Right cardiac atrium (tissue), 5 donors: ENCODE measurements at regions not wholly inside any gene's neighbourhood (a gene's known extent, or its start where the extent isn't known, plus 50 kb on each side); places are given as distances from the start of the nearest gene placed in this dataset.

Experiments
- ATAC-seq, 2 donors: fragments of 200-7000 bp; cut with Tn5 transposase; one replicate each; pipeline versions ENCODE4 v1.8.0 to v1.9.1; 2020; ENCODE audit warnings: moderate library complexity in 2 of 2, mild to moderate bottlenecking in 1 of 2
- DNase-seq, 3 donors: peaks; one replicate each; pipeline ENCODE4 v3.0.0-alpha.2; 2020
- H3K27ac ChIP-seq: one replicate; pipeline ENCODE4 v1.5.1; 2013; ENCODE audit warnings: mild to moderate bottlenecking, low read length, control low read depth, moderate library complexity
- H3K27me3 ChIP-seq: one replicate; pipeline ENCODE4 v1.6.1; 2013; ENCODE audit not compliant: control insufficient read depth, insufficient read depth
- H3K4me1 ChIP-seq: one replicate; pipeline ENCODE4 v1.6.1; 2013; ENCODE audit warnings: low read length; ENCODE audit not compliant: control insufficient read depth, insufficient read depth
- H3K4me3 ChIP-seq: one replicate; pipeline ENCODE4 v1.5.1; 2013; ENCODE audit warnings: low read length, control low read depth
- H3K9me3 ChIP-seq: one replicate; pipeline ENCODE4 v1.6.1; 2013; ENCODE audit warnings: low read length; ENCODE audit not compliant: control insufficient read depth
- WGBS: extraction: QIAGEN DNeasy Blood & Tissue Kit; methylation state at CpG from one replicate; pipeline ENCODE4 v1.1.7; 2013; 5-methylcytosine and 5-hydroxymethylcytosine counted together
- intact Hi-C, 4 donors: fragments of 100-400 bp; cut with DNase I; formaldehyde crosslinking; loops; one replicate each; pipeline versions ENCODE4 v1.11.0 to v1.14.0; 2022 to 2023
- donor health status: healthy with polysubstance abuse.
- donor health status: DM: no; HTN: yes; CAD: no.
- donor health status: DM: no; HTN: no; CAD: no.
- donor health status: DM: no; HTN: yes; CAD: no; lungs with severe emphysema.
- donor health status: DM: yes; HTN: yes; CAD: no.

DNA sequence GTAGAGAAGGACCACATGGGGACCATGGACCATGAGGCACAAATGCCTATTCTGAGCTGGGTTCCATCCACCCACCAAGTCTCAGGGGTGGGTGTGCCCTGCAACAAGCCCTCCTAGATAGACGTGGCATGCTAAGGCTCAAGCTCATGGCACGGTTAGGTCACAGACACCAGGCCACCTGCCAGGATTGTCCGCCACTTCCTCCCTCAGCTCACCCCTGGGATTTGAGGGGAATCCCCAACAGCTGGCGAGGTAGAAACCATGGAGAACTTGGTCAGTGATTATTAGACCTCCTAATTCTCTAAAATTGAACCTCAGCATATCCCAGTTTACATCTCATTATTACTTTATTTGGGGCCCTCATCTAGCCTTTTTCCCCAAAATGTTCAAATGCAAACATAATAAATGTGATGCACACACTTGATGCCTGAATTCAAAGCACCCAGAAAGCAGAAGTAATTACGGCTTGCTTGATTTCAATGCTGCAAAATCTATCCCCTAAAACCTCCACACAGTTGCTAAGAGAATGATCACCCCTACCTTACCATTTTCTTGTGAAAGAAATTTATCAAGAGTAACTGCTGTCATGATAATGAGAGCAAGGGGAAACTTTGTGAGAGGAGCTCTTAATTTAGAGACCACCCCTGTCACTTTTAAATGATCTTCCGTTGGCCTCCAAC lies 366.6 kb upstream of the PFKP start:
- intact Hi-C loops: no loop called here
- Histone ChIP-seq H3K9me3 (no peaks in the 10 kb centered on the region), H3K4me1 (no peaks in the 10 kb centered on the region), H3K27ac (no peak overlapping the region), H3K27me3 (no peaks in the 10 kb centered on the region), H3K4me3 (no peak overlapping the region)
- 74% methylated on average over 6 of the region's 6 CpGs for WGBS
- ATAC-seq (no peak), DNase-seq (no peak)

DNA sequence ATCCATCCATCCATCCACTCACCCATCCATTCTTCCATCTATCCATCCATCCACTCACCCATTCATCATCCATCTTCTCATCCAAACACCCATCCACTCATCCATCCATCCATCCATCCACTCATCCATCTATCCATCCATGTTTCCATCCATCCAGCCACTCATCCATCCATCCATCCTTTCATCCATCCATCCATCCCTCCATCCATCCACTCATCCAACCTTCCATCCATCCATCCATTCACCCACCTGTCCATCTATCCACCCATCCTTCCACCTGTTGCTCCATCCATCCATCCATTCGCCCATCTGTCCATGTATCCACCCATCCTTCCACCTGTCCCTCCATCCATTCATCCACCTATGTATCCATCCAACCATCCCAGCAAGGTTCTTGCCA lies 378.4 kb upstream of the PFKP start:
- intact Hi-C loops: no loop called here
- 48% methylated on average over 1 of the region's 1 CpG for WGBS
- Histone ChIP-seq H3K4me3 (no peak overlapping the region), H3K9me3 (no peaks in the 10 kb centered on the region), H3K27ac (no peak overlapping the region), H3K27me3 (no peaks in the 10 kb centered on the region), H3K4me1 (no peaks in the 10 kb centered on the region)
- no peak for DNase-seq
- no peak for ATAC-seq

DNA sequence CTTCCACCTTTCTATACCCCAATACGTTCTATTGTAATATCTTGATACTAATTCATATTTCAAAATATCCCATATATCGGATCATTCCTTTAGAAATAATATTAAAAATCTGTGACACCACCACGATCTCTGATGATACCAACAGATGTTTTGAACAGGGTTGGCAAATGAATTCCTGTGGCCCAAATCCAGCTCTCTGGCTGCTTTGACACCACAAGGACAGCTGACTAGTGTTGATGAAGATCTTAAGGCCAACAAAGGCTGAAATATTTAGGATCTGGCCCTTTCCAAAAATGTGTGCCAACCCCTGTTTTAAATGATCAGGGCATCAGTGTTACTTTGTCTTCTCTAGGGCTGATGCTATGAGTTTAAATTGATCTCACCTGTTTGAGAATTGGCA lies 380.7 kb upstream of the PFKP start:
- WGBS: 76% methylated on average over 3 of the region's 3 CpGs
- H3K4me3 ChIP-seq: no peak overlapping the region
- DNase-seq (no peak), ATAC-seq (no peak)
- H3K27ac ChIP-seq: no peak overlapping the region
- no peaks in the 10 kb centered on the region for H3K27me3 ChIP-seq
- H3K9me3 ChIP-seq: no peaks in the 10 kb centered on the region
- H3K4me1 ChIP-seq: no peaks in the 10 kb centered on the region
- intact Hi-C loops: no loop called here

DNA sequence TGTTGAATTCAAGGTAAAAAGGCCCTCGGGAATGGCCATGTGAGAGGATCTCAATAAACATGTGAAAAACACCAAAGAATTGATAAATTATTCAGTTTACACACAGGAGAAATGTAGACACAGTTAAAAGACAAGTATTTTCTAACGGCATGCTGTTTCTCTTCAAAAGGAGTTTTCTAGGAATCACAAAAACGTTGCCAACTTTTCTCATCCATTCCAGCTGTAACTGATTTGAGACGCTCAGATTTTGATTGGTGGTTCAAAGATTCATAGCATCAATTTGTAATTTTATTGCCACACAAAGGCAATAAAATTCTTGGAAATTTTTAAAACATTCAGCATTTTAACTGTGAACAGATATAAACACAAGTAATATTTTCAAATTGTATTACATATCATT lies 384.9 kb upstream of the PFKP start:
- DNase-seq (no peak), ATAC-seq (no peak)
- intact Hi-C loops: no loop called here
- Histone ChIP-seq H3K27me3 (no peaks in the 10 kb centered on the region), H3K4me3 (no peak overlapping the region), H3K4me1 (no peaks in the 10 kb centered on the region), H3K27ac (no peak overlapping the region), H3K9me3 (no peaks in the 10 kb centered on the region)
- whole genome bisulfite sequencing: 63% methylated on average over 4 of the region's 4 CpGs

DNA sequence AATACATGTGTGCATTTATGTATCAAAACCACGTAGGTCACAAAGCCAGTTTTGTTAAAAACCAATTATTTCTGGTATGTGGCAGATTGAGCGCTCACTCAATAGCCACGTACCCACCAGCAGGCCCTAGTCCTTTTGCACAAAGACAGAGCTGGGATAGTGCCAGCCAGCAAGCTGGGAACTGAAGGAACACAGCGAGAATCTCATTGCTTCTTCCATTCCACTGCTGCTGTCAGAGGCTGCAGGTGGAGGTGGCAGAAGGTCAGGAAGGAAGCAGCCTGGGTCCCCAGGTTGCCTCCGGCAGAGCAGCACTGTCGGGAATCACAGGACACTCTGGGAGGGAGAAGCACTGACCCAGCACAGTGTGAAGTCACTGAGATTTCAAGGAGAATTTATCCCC lies 385.5 kb upstream of the PFKP start:
- WGBS: 71% methylated on average over 6 of the region's 6 CpGs
- Histone ChIP-seq H3K9me3 (no peaks in the 10 kb centered on the region), H3K27me3 (no peaks in the 10 kb centered on the region), H3K4me1 (no peaks in the 10 kb centered on the region), H3K27ac (no peak overlapping the region), H3K4me3 (no peak overlapping the region)
- DNase-seq (no peak), ATAC-seq (no peak)
- intact Hi-C loops: no loop called here

DNA sequence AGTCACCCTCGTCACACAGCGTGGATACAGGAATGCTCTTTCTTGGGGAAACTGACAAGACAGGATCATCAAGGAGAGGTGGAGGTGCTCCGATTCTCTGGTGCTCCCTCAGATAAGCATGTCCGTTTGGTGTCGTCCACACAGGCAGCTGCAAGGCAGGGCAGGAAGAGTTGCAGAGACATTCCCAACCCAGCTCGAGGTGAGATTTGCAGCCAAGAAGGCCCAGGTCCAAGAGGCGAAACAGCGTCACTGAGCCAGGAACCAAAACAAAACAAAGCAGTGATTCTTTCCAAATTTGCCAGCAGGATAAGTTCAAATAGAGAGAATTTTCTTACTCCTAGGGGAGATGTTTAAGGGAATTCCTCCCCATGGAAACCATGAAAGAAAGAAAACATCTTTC lies 386.5 kb upstream of the PFKP start:
- Histone ChIP-seq H3K4me3 (no peak overlapping the region), H3K27me3 (no peaks in the 10 kb centered on the region), H3K4me1 (no peaks in the 10 kb centered on the region), H3K27ac (no peak overlapping the region), H3K9me3 (no peaks in the 10 kb centered on the region)
- intact Hi-C loops: no loop called here
- DNase-seq (no peak), ATAC-seq (no peak)
- WGBS: 58% methylated on average over 8 of the region's 8 CpGs

DNA sequence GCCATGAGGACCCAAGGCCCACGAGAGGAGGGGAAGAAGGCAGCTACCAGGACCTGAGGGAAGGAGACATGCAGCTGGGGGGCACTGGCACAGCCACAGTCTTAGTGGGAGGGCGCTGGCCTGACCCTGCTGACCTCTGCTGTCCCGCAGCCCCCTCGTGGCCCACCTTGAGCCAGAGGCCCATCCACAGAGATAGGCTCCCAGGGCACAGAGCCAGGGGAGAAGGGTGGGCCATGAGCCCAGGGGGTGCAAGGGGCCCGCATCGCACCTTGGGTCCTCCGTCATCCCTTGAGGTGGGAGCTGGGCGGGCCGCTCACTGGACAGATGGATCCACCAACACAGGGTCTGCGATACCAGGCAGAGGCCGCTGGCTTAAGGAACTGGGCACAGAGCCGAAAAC lies 387.7 kb upstream of the PFKP start:
- DNase-seq: no peak
- no peaks in the 10 kb centered on the region for H3K4me1 ChIP-seq
- H3K9me3 ChIP-seq: no peaks in the 10 kb centered on the region
- no peak for ATAC-seq
- no peaks in the 10 kb centered on the region for H3K27me3 ChIP-seq
- intact Hi-C loops: no loop called here
- no peak overlapping the region for H3K4me3 ChIP-seq
- no peak overlapping the region for H3K27ac ChIP-seq
- 89% methylated on average over 12 of the region's 12 CpGs for WGBS

DNA sequence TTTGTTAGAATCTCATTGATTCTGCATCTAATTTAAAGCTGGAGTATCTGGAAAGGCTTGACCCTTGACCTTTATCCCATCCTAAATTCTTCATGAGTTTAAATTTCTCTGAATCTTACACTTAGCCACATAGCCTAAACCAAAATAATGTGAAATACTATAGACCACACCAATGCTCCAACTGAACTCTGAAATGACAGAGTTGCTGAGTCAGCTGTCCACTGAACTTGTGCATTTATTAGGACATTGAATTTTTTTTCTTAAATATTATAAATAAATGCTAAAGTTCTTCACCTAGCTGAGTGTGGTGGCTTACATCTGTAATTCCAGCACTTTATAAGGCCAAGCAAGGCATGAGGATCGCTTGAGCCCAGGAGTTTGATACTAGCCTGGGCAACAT lies 390.9 kb upstream of the PFKP start:
- WGBS: 97% methylated on average over 1 of the region's 1 CpG

DNA sequence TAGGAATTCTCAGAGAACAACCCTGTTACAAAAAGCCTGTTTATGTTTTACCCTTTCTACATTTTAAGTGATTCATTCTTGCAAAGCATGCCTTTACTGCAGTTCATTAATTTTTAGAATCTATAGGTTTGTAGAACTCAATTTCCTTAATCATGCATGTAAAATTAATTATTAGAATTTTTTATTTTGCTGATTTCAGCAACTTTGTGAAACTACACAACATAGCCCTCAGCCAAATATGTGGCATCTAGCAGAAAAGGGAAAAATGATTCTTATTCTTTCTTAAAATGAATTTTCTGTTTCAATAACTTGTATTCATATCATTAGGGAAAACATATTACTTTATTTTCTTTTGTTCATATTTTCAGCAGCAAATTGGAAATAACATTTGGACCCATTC lies 392.9 kb upstream of the PFKP start:
- DNase-seq (no peak), ATAC-seq (no peak)
- H3K4me1 ChIP-seq: no peaks in the 10 kb centered on the region
- no peaks in the 10 kb centered on the region for H3K9me3 ChIP-seq
- no peak overlapping the region for H3K27ac ChIP-seq
- no peaks in the 10 kb centered on the region for H3K27me3 ChIP-seq
- H3K4me3 ChIP-seq: no peak overlapping the region
- intact Hi-C loops: no loop called here

More for the DNA sequence above, 390.9 kb upstream of the PFKP start:
- H3K4me3 ChIP-seq: no peak overlapping the region
- H3K4me1 ChIP-seq: no peaks in the 10 kb centered on the region
- ATAC-seq (no peak), DNase-seq (no peak)
- H3K9me3 ChIP-seq: no peaks in the 10 kb centered on the region
- H3K27me3 ChIP-seq: no peaks in the 10 kb centered on the region
- intact Hi-C loops: no loop called here
- H3K27ac ChIP-seq: no peak overlapping the region

DNA sequence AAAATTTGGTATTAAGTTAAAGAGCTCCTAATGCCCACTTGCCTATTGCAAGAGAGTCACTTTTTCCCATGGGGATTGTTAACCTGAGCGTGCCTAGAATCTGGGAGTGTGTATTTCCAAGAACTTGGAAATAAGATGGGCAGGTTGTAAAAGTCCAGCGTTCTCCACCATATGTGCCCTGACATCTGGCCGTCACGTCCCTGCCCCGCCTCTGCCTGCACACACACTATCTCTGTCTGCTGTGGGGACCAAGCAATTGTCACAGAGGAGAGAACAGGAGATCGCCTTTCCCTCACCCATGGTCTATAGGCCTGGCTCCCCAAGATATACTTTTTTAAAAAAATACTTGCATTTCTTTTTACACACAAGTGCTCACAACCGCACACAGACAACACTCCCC lies 396.5 kb upstream of the PFKP start:
- DNase-seq (no peak), ATAC-seq (no peak)
- Histone ChIP-seq H3K27me3 (no peaks in the 10 kb centered on the region), H3K4me1 (no peaks in the 10 kb centered on the region), H3K27ac (no peak overlapping the region), H3K9me3 (no peaks in the 10 kb centered on the region), H3K4me3 (no peak overlapping the region)
- intact Hi-C loops: no loop called here
- WGBS: 84% methylated on average over 7 of the region's 7 CpGs

DNA sequence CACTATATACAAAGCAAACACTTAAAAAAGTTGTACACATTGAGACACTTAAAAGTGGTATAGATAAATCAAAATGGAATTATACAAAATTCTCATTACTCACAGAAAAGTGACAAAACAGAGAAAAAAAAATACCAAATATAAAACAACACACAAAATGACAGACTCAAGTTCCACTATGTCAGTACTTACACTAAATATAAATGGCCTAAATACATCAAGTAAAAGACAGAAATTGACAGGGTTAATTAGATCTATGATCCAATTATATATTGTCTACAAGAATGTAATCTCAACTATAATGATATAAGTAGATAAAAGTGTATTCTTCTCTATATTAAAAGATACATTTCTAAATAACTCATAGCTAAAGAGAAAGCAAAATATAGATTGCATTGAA lies 401.6 kb upstream of the PFKP start:
- no peaks in the 10 kb centered on the region for H3K4me1 ChIP-seq
- no peak for DNase-seq
- H3K27ac ChIP-seq: no peak overlapping the region
- no peaks in the 10 kb centered on the region for H3K9me3 ChIP-seq
- H3K27me3 ChIP-seq: no peaks in the 10 kb centered on the region
- no peak for ATAC-seq
- intact Hi-C loops: no loop called here
- H3K4me3 ChIP-seq: no peak overlapping the region

DNA sequence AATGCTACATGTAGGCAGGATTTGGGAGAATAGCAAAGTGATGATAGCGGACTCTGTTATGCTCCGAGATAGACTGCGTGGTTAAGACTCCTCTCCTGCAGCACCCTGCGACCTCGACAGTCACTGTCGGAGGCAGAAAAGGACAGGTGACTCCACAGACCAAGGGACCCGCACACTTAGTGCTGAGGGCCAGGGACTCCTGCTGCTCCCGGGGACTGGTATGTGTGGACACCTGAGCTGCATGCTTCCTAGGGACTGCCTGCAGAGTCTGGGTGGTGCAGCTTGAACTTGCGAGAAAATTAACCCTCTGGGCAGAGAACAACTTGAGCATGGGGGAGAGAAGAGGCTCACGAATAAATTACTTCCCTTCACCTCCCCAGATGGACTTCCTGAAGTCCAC lies 407.1 kb upstream of the PFKP start:
- intact Hi-C loops: no loop called here
- WGBS: 65% methylated on average over 10 of the region's 10 CpGs
- no peak for ATAC-seq
- Histone ChIP-seq H3K4me1 (no peaks in the 10 kb centered on the region), H3K27ac (no peak overlapping the region), H3K9me3 (no peaks in the 10 kb centered on the region), H3K27me3 (no peaks in the 10 kb centered on the region), H3K4me3 (no peak overlapping the region)
- DNase-seq: no peak
